GM12878 (cell line): ENCODE measurements at regions not wholly inside any gene's neighbourhood (a gene's known extent, or its start where the extent isn't known, plus 50 kb on each side); places are given as distances from the start of the nearest gene placed in this dataset.

Source experiments
- ATAC-seq: fragments of 200-7000 bp; cut with Tn5 transposase; 3 replicates; pipeline ENCODE4 v1.9.1; 2020; ENCODE audit warnings: mild to moderate bottlenecking, moderate library complexity
- BruUV-seq: library from RNA; stranded (reverse); fragments of 400-500 nt; replicated peaks from 2 replicates; lab custom pipeline; 2021; lab: Mats Ljungman, UMichigan
- CTCF ChIA-PET: fragments of 300-600 bp; sonication (Branson Sonifier 250); formaldehyde crosslinking; extraction: SDS; loops from one replicate; lab custom pipeline; 2021; ENCODE audit warnings: inconsistent platforms; lab: Yijun Ruan, JAX
- POLR2A ChIA-PET: fragments of 350-600 bp; formaldehyde crosslinking; extraction: SDS; loops from one replicate; lab custom pipeline; 2021; ENCODE audit warnings: inconsistent platforms; lab: Charles Lee
- RAD21 ChIA-PET: fragments of 300-600 bp; sonication (Branson Sonifier 250); formaldehyde crosslinking; loops from one replicate; lab custom pipeline; 2023; ENCODE audit warnings: antibody characterized with exemption; ENCODE audit not compliant: unreplicated experiment; lab: Charles Lee
- SMC1A ChIA-PET: fragments of 300-600 bp; sonication (Branson Sonifier 250); formaldehyde crosslinking; loops from one replicate; lab custom pipeline; 2023; ENCODE audit not compliant: unreplicated experiment, uncharacterized antibody; lab: Charles Lee
- DNase-seq: peaks from one replicate; pipeline ENCODE4 v3.0.0-alpha.2; 2011; ENCODE audit warnings: low read depth, low spot score
- FAIRE-seq: peaks from 3 replicates; lab custom pipeline; 2011; peaks lifted over from hg19 to GRCh38; lab: Jason Lieb, UNC
- H2AFZ ChIP-seq: 2 replicates; pipeline ENCODE4 v1.6.0; 2011; ENCODE audit warnings: low read depth, low read length, control low read depth; ENCODE audit not compliant: control insufficient read depth
- H3K27ac ChIP-seq: 2 replicates; pipeline ENCODE4 v1.5.1; 2011; ENCODE audit warnings: control low read depth; ENCODE audit not compliant: control insufficient read depth, insufficient read depth
- H3K27me3 ChIP-seq, 2 experiments: replicated peaks in 1 of 2; 2 replicates each; pipeline versions ENCODE4 v1.6.0 to v1.6.1; 2011; ENCODE audit warnings: low read length in 1 of 2; ENCODE audit not compliant: control insufficient read depth in 2 of 2, insufficient read depth in 2 of 2
- H3K36me3 ChIP-seq, 2 experiments: 2 replicates each; pipeline ENCODE4 v1.5.1; 2011; ENCODE audit warnings: low read length in 1 of 2; ENCODE audit not compliant: control insufficient read depth in 2 of 2, insufficient read depth in 2 of 2
- H3K4me1 ChIP-seq: 2 replicates; pipeline ENCODE4 v1.6.1; 2011; ENCODE audit warnings: mild to moderate bottlenecking, low read length, moderate library complexity, mixed read lengths; ENCODE audit not compliant: control insufficient read depth, insufficient read depth
- H3K4me2 ChIP-seq: 2 replicates; pipeline ENCODE4 v1.6.0; 2011; ENCODE audit warnings: control low read depth; ENCODE audit not compliant: control insufficient read depth, insufficient read depth
- H3K4me3 ChIP-seq: fragments of 200-600 bp; sonication (generic); 2 replicates; pipeline ENCODE4 v1.5.1; 2016
- H3K79me2 ChIP-seq: 2 replicates; pipeline ENCODE4 v1.6.0; 2011; ENCODE audit warnings: low read length; ENCODE audit not compliant: control insufficient read depth, insufficient read depth
- H3K9ac ChIP-seq: 2 replicates; pipeline ENCODE4 v1.8.0; 2011; ENCODE audit warnings: low read length, control low read depth, mixed read lengths; ENCODE audit not compliant: control insufficient read depth, insufficient read depth
- H3K9me3 ChIP-seq: replicated peaks from 3 replicates; pipeline ENCODE4 v1.5.1; 2011; ENCODE audit warnings: mild to moderate bottlenecking, low read length; ENCODE audit not compliant: control insufficient read depth, insufficient read depth
- H4K20me1 ChIP-seq: 2 replicates; pipeline ENCODE4 v1.6.0; 2011; ENCODE audit not compliant: control insufficient read depth, insufficient read depth
- BCL11A ChIP-seq: IDR thresholded peaks from 2 replicates; pipeline ENCODE4 v1.6.1; 2011; ENCODE audit warnings: low read depth, low read length
- BHLHE40 ChIP-seq, 2 experiments: fragments of 450-650 bp in 1 of 2; IDR thresholded peaks; 2 replicates each; pipeline ENCODE4 v1.6.1; 2011 to 2017; ENCODE audit warnings: low read depth in 2 of 2, borderline replicate concordance in 1 of 2, improper control_type of control experiment in 1 of 2, low read length in 1 of 2, mild to moderate bottlenecking in 1 of 2
- CHD4 ChIP-seq: fragments of 200-600 bp; sonication (generic); IDR thresholded peaks from 2 replicates; pipeline ENCODE4 v1.6.1; 2016; ENCODE audit warnings: mild to moderate bottlenecking
- E2F8 ChIP-seq: fragments of 450-650 bp; IDR thresholded peaks from 2 replicates; pipeline ENCODE4 v1.6.1; 2018; ENCODE audit warnings: mild to moderate bottlenecking, low read depth, moderate library complexity; ENCODE audit not compliant: partially characterized antibody
- EZH2 ChIP-seq: IDR thresholded peaks from 2 replicates; pipeline ENCODE4 v1.6.1; 2012; ENCODE audit warnings: low read depth, mild to moderate bottlenecking, control low read depth, inconsistent platforms, low read length, borderline replicate concordance; ENCODE audit not compliant: control insufficient read depth
- HCFC1 ChIP-seq: fragments of 150-350 bp; IDR thresholded peaks from 2 replicates; pipeline ENCODE4 v1.6.1; 2014; ENCODE audit warnings: low read length
- MAX ChIP-seq: IDR thresholded peaks from 2 replicates; pipeline ENCODE4 v1.6.1; 2012; ENCODE audit warnings: low read depth, low read length, improper control_type of control experiment
- NRF1 ChIP-seq: conservative IDR thresholded peaks from 2 replicates; pipeline ENCODE4 v1.6.1; 2011; ENCODE audit warnings: mild to moderate bottlenecking, low read depth, low read length, improper control_type of control experiment
- PAX8 ChIP-seq: fragments of 450-650 bp; IDR thresholded peaks from 2 replicates; pipeline ENCODE4 v1.6.1; 2017; ENCODE audit warnings: mild to moderate bottlenecking, moderate library complexity
- POLR2AphosphoS2 ChIP-seq: IDR thresholded peaks from 2 replicates; pipeline ENCODE4 v1.6.1; 2011; ENCODE audit warnings: low read depth, mild to moderate bottlenecking, low read length, improper control_type of control experiment, moderate library complexity
- SREBF2 ChIP-seq: IDR thresholded peaks from 2 replicates; pipeline ENCODE4 v1.6.1; 2012; ENCODE audit warnings: mild to moderate bottlenecking, low read length
- STAT1 ChIP-seq: fragments of 450-650 bp; conservative IDR thresholded peaks from 2 replicates; pipeline ENCODE4 v1.6.1; 2014; ENCODE audit warnings: antibody characterized with exemption, mild to moderate bottlenecking
- TCF7 ChIP-seq: IDR thresholded peaks from 2 replicates; pipeline ENCODE4 v1.6.1; 2014; ENCODE audit warnings: antibody characterized with exemption, borderline replicate concordance
- WGBS: methylation state at CpG from one replicate; pipeline ENCODE4 v1.1.6; 2016; ENCODE audit warnings: low lambda C conversion rate; ENCODE audit not compliant: insufficient replicate concordance, insufficient coverage; ENCODE audit errors: missing lambda C conversion rate; 5-methylcytosine and 5-hydroxymethylcytosine counted together
- in situ Hi-C: fragments of 300-500 bp; cut with MboI; formaldehyde crosslinking; loops from 9 replicates; pipeline ENCODE4 v1.14.3; 2018; ENCODE audit warnings: mixed read lengths
- intact Hi-C: fragments of 100-400 bp; cut with micrococcal nuclease; formaldehyde crosslinking; loops from one replicate; pipeline ENCODE4 v1.14.2; 2022; ENCODE audit not compliant: unreplicated experiment
- TF ChIP-seq, protein P1 (sequence below): fragments of 450-650 bp; IDR thresholded peaks from 2 replicates; pipeline ENCODE4 v1.6.1; 2018; ENCODE audit warnings: borderline replicate concordance, mild to moderate bottlenecking; ENCODE audit not compliant: partially characterized antibody

- in situ Hi-C loops = no loop called here
- H3K36me3 ChIP-seq = no peaks in the 10 kb centered on the region
- SMC1A ChIA-PET = no interaction called here
- no peak overlapping the region for H2AFZ ChIP-seq
- H3K27ac ChIP-seq = no peak overlapping the region
- TF ChIP-seq STAT1 = no peak
- TF ChIP-seq, all 136 proteins: peak for 0
- ATAC-seq (no peak), DNase-seq (no peak), FAIRE-seq (no peak)
- ChIA-PET CTCF (no interaction called here), POLR2A (no interaction called here), RAD21 (no interaction called here)
- Histone ChIP-seq H3K9ac (no peak overlapping the region), H3K4me3 (no peak overlapping the region), H3K4me1 (no peaks in the 10 kb centered on the region), H3K27me3 (no peaks in the 10 kb centered on the region), H3K9me3 (no peaks in the 10 kb centered on the region), H4K20me1 (no peaks in the 10 kb centered on the region), H3K79me2 (no peaks in the 10 kb centered on the region), H3K4me2 (no peak overlapping the region)
- 0% methylated on average over 5 of the region's 5 CpGs for WGBS
- no TSS peak for BruUV-seq
- intact Hi-C loops = no loop called here
Measured at GRCh38 chr16:6910301-6910700, 422.3 kb upstream of the RBFOX1 start.

- WGBS = 0% methylated on average over 3 of the region's 3 CpGs
- FAIRE-seq = no peak
- Histone ChIP-seq H3K27me3 (no peaks in the 10 kb centered on the region), H3K27ac (no peak overlapping the region), H3K79me2 (no peaks in the 10 kb centered on the region), H3K9ac (no peak overlapping the region), H3K4me1 (no peaks in the 10 kb centered on the region), H3K4me2 (no peak overlapping the region), H3K4me3 (no peak overlapping the region), H2AFZ (no peak overlapping the region), H4K20me1 (no peaks in the 10 kb centered on the region), H3K9me3 (no peaks in the 10 kb centered on the region; the same call in 2 of the 3 replicates), H3K36me3 (no peaks in the 10 kb centered on the region)
- ChIA-PET SMC1A (interaction anchor here (0.6 kb wide), 1 partner anchor 25 kb away, joined by 3 read pairs; no protein-coding TSS in a partner anchor), RAD21 (no interaction called here), POLR2A (no interaction called here), CTCF (no interaction called here)
- ATAC-seq = no peak
- in situ Hi-C loops (no loop called here), intact Hi-C loops (no loop called here)
- DNase-seq = no peak
- no TSS peak for BruUV-seq
- TF ChIP-seq EZH2 = no peak
- TF ChIP-seq SREBF2 = no peak
- no peak for TF ChIP-seq MAX
- TF ChIP-seq POLR2AphosphoS2 = no peak
- TF ChIP-seq BCL11A = no peak
- TF ChIP-seq NRF1 = no peak
- no peak for TF ChIP-seq HCFC1
- no peak for TF ChIP-seq E2F8
- TF ChIP-seq, protein P1, sequence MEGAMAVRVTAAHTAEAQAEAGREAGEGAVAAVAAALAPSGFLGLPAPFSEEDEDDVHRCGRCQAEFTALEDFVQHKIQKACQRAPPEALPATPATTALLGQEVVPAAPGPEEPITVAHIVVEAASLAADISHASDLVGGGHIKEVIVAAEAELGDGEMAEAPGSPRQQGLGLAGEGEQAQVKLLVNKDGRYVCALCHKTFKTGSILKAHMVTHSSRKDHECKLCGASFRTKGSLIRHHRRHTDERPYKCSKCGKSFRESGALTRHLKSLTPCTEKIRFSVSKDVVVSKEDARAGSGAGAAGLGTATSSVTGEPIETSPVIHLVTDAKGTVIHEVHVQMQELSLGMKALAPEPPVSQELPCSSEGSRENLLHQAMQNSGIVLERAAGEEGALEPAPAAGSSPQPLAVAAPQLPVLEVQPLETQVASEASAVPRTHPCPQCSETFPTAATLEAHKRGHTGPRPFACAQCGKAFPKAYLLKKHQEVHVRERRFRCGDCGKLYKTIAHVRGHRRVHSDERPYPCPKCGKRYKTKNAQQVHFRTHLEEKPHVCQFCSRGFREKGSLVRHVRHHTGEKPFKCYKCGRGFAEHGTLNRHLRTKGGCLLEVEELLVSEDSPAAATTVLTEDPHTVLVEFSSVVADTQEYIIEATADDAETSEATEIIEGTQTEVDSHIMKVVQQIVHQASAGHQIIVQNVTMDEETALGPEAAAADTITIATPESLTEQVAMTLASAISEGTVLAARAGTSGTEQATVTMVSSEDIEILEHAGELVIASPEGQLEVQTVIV = no peak
- no peak for TF ChIP-seq TCF7
- TF ChIP-seq CHD4 = no peak
- TF ChIP-seq BHLHE40 (IDR thresholded peaks at IDR 0.05; ENCODE audit: borderline replicate concordance in 1 of 2, low read depth in 2 of 2, low read length in 1 of 2) = no peak
- TF ChIP-seq PAX8 = no peak
Measured at GRCh38 chr16:6905601-6906000, 427.0 kb upstream of the RBFOX1 start.
